ENCODE measurements at regions not wholly inside any gene's neighbourhood (a gene's known extent, or its start where the extent isn't known, plus 50 kb on each side); places are given as distances from the start of the nearest gene placed in this dataset.

DNA sequence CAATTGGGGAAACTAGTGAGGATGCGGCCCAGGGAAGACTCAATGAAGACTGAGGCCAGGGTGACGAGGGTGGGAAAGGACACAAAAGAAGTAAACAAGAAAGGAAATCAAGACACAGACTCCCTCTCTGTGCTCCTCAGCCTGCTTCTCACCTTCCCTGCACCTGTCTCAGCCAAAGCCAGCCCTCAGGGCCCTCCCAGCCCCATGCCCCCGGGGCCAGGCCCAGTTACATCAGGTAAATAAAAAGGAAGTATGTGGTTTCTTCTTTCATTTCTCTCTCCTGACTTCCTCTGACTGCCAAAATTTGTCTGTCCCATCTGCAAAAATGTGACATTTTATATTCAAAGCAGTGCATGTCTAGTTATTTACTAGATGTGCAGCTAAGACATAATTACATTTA is 328.0 kb downstream of the UACA start:
- DNase-seq (ENCODE audit: extremely low read depth in 1 of 4, low spot score in 3 of 4), result no peak
- CTCF ChIA-PET (ENCODE audit: low intra/inter-chr PET ratio), result no interaction called here

GRCh38 chr15:70433586-70434324 is 329.6 kb downstream of the UACA start:
- WGBS (ENCODE audit: insufficient coverage, low coverage, missing lambda C conversion rate), result 53% methylated on average over 19 of the region's 19 CpGs
- no peaks in the 10 kb centered on the region for H3K27me3 ChIP-seq (ENCODE audit: control insufficient read depth in 2 of 2, insufficient read depth in 2 of 2, low read length in 2 of 2)
- ATAC-seq, result no peak
- intact Hi-C loops (cut with micrococcal nuclease), result loop anchor here (1.0 kb wide), 1 partner anchor 27 kb away; no protein-coding TSS in a partner anchor
- H3K79me2 ChIP-seq (ENCODE audit: control insufficient read depth, insufficient read depth, low read length), result no peaks in the 10 kb centered on the region
- H3K9me1 ChIP-seq (ENCODE audit: control insufficient read depth, insufficient read depth, low read length), result no peaks in the 10 kb centered on the region
- no peaks in the 10 kb centered on the region for H4K20me1 ChIP-seq (replicated peaks; ENCODE audit: control insufficient read depth, insufficient read depth, low read length)
- H3K27ac ChIP-seq (ENCODE audit: extremely low read depth, low read depth, low read length), result no peak overlapping the region
- H3K36me3 ChIP-seq (ENCODE audit: control insufficient read depth, insufficient read depth, low read length), result no peaks in the 10 kb centered on the region
- no peak for DNase-seq (ENCODE audit: extremely low read depth in 1 of 4, low spot score in 3 of 4)
- BruUV-seq (replicated peaks), result no TSS peak
- no peak overlapping the region for H3K4me3 ChIP-seq
- H3K9me3 ChIP-seq (replicated peaks; ENCODE audit: control insufficient read depth, insufficient read depth, low read depth, low read length), result no peaks in the 10 kb centered on the region
- FAIRE-seq, result no peak
- in situ Hi-C loops (cut with MboI), result no loop called here
- POLR2A ChIA-PET, result interaction anchor here (1.6 to 1.7 kb wide), 2 partner anchors 9 to 13 kb away, joined by 4 to 9 read pairs; no protein-coding TSS in a partner anchor
- peaks cover 3 to 31% of the 10 kb centered on the region in 2 experiments for H3K4me1 ChIP-seq (replicated peaks in 1 of 2; ENCODE audit: control insufficient read depth in 2 of 2, insufficient read depth in 2 of 2, low read length in 2 of 2)
- CTCF ChIA-PET (ENCODE audit: low intra/inter-chr PET ratio), result interaction anchor here (0.8 kb wide), 1 partner anchor 55 kb away, joined by 3 read pairs; no protein-coding TSS in a partner anchor
- no peak overlapping the region for H3K4me2 ChIP-seq (ENCODE audit: insufficient read depth, low read length)
- no peak overlapping the region; a peak in 1 of 4 replicates for H3K9ac ChIP-seq (ENCODE audit: insufficient read depth in 1 of 2, low read depth in 2 of 2, low read length in 2 of 2)
- H2AFZ ChIP-seq (ENCODE audit: low read depth, low read length), result no peak overlapping the region
- TF ChIP-seq, protein P1, sequence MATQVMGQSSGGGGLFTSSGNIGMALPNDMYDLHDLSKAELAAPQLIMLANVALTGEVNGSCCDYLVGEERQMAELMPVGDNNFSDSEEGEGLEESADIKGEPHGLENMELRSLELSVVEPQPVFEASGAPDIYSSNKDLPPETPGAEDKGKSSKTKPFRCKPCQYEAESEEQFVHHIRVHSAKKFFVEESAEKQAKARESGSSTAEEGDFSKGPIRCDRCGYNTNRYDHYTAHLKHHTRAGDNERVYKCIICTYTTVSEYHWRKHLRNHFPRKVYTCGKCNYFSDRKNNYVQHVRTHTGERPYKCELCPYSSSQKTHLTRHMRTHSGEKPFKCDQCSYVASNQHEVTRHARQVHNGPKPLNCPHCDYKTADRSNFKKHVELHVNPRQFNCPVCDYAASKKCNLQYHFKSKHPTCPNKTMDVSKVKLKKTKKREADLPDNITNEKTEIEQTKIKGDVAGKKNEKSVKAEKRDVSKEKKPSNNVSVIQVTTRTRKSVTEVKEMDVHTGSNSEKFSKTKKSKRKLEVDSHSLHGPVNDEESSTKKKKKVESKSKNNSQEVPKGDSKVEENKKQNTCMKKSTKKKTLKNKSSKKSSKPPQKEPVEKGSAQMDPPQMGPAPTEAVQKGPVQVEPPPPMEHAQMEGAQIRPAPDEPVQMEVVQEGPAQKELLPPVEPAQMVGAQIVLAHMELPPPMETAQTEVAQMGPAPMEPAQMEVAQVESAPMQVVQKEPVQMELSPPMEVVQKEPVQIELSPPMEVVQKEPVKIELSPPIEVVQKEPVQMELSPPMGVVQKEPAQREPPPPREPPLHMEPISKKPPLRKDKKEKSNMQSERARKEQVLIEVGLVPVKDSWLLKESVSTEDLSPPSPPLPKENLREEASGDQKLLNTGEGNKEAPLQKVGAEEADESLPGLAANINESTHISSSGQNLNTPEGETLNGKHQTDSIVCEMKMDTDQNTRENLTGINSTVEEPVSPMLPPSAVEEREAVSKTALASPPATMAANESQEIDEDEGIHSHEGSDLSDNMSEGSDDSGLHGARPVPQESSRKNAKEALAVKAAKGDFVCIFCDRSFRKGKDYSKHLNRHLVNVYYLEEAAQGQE (IDR thresholded peaks at IDR 0.05; ENCODE audit: borderline replicate concordance), result peak; percentile 49; the same call in 1 of the 2 replicates
- TF ChIP-seq, protein P1 (CRISPR knock-in tag; IDR thresholded peaks at IDR 0.05; ENCODE audit: low read depth), result no peak
- TF ChIP-seq ZNF277 (CRISPR knock-in tag; IDR thresholded peaks at IDR 0.05; ENCODE audit: borderline replicate concordance), result no peak

More for the DNA sequence above, 328.0 kb downstream of the UACA start:
- Histone ChIP-seq H3K79me2 (ENCODE audit: control insufficient read depth, insufficient read depth, low read length) (no peaks in the 10 kb centered on the region), H3K9me1 (ENCODE audit: control insufficient read depth, insufficient read depth, low read length) (no peaks in the 10 kb centered on the region), H3K4me2 (ENCODE audit: insufficient read depth, low read length) (no peak overlapping the region), H3K27ac (ENCODE audit: extremely low read depth, low read depth, low read length) (no peak overlapping the region), H3K4me3 (no peak overlapping the region), H3K9ac (ENCODE audit: insufficient read depth in 1 of 2, low read depth in 2 of 2, low read length in 2 of 2) (no peak overlapping the region), H3K9me3 (replicated peaks; ENCODE audit: control insufficient read depth, insufficient read depth, low read depth, low read length) (no peaks in the 10 kb centered on the region), H4K20me1 (replicated peaks; ENCODE audit: control insufficient read depth, insufficient read depth, low read length) (no peaks in the 10 kb centered on the region), H2AFZ (ENCODE audit: low read depth, low read length) (0 out of 2 replicates have a peak overlapping the region, but pooled peaks have one; percentile 19), H3K36me3 (ENCODE audit: control insufficient read depth, insufficient read depth, low read length) (no peaks in the 10 kb centered on the region), H3K4me1 (replicated peaks in 1 of 2; ENCODE audit: control insufficient read depth in 2 of 2, insufficient read depth in 2 of 2, low read length in 2 of 2) (peaks cover 19 to 47% of the 10 kb centered on the region in 2 experiments), H3K27me3 (ENCODE audit: control insufficient read depth in 2 of 2, insufficient read depth in 2 of 2, low read length in 2 of 2) (no peaks in the 10 kb centered on the region)
- POLR2A ChIA-PET, result no interaction called here
- ATAC-seq (no peak), FAIRE-seq (no peak)
- WGBS (ENCODE audit: insufficient coverage, low coverage, missing lambda C conversion rate), result 65% methylated on average over 3 of the region's 3 CpGs
- intact Hi-C loops (cut with micrococcal nuclease) (no loop called here), in situ Hi-C loops (cut with MboI) (no loop called here)
- no TSS peak for BruUV-seq (replicated peaks)
- TF ChIP-seq SMAD2 (IDR thresholded peaks at IDR 0.05; ENCODE audit: low read depth, low read length) (no peak), NCOA6 (IDR thresholded peaks at IDR 0.05) (no peak), ATF1 (CRISPR knock-in tag; IDR thresholded peaks at IDR 0.05) (no peak), ATF1 (tag; IDR thresholded peaks at IDR 0.05) (no peak)
